H9 (cell line): ENCODE measurements at regions not wholly inside any gene's neighbourhood (a gene's known extent, or its start where the extent isn't known, plus 50 kb on each side); places are given as distances from the start of the nearest gene placed in this dataset.

ENCODE experiments used
- DNase-seq: peaks from one replicate; pipeline ENCODE4 v3.0.0-alpha.2; 2017
- H2AFZ ChIP-seq: one replicate; pipeline ENCODE4 v1.6.1; 2013; ENCODE audit warnings: mild to moderate bottlenecking, low read length, control low read depth, moderate library complexity
- H2AK5ac ChIP-seq: 2 replicates; pipeline ENCODE4 v1.6.1; 2013; ENCODE audit warnings: low read length, control low read depth, mixed read lengths; ENCODE audit not compliant: insufficient read length
- H2BK120ac ChIP-seq: one replicate; pipeline ENCODE4 v1.6.1; 2013; ENCODE audit warnings: low read depth, mild to moderate bottlenecking, low read length, control low read depth, inconsistent platforms; ENCODE audit not compliant: poor library complexity, severe bottlenecking
- H2BK12ac ChIP-seq: 2 replicates; pipeline ENCODE4 v1.6.1; 2013; ENCODE audit warnings: low read length, control low read depth, mixed read lengths, low read depth; ENCODE audit not compliant: insufficient read length
- H2BK15ac ChIP-seq: 2 replicates; pipeline ENCODE4 v1.6.1; 2013; ENCODE audit warnings: low read depth, low read length, control low read depth
- H2BK20ac ChIP-seq: one replicate; pipeline ENCODE4 v1.6.1; 2013; ENCODE audit warnings: low read depth, mild to moderate bottlenecking, low read length, control low read depth, inconsistent platforms; ENCODE audit not compliant: poor library complexity, severe bottlenecking
- H2BK5ac ChIP-seq: 2 replicates; pipeline ENCODE4 v1.6.1; 2013; ENCODE audit warnings: low read length, control low read depth, mixed read lengths; ENCODE audit not compliant: insufficient read length
- H3K14ac ChIP-seq: 2 replicates; pipeline ENCODE4 v1.6.1; 2013; ENCODE audit warnings: low read length, control low read depth; ENCODE audit not compliant: insufficient read depth
- H3K18ac ChIP-seq: 2 replicates; pipeline ENCODE4 v1.6.1; 2013; ENCODE audit warnings: low read depth, mild to moderate bottlenecking, mixed read lengths, low read length, control low read depth; ENCODE audit not compliant: insufficient read length
- H3K23ac ChIP-seq: 2 replicates; pipeline ENCODE4 v1.6.1; 2013; ENCODE audit warnings: low read length, control low read depth, mixed read lengths, low read depth; ENCODE audit not compliant: insufficient read length
- H3K23me2 ChIP-seq: 2 replicates; pipeline ENCODE4 v1.6.1; 2013; ENCODE audit warnings: low read depth, mild to moderate bottlenecking, mixed read lengths, low read length, control low read depth; ENCODE audit not compliant: insufficient read length, poor library complexity, severe bottlenecking
- H3K27ac ChIP-seq: 2 replicates; pipeline ENCODE4 v1.5.1; 2013; ENCODE audit warnings: low read length, control low read depth, mixed read lengths, low read depth; ENCODE audit not compliant: insufficient read length
- H3K27me3 ChIP-seq: 2 replicates; pipeline ENCODE4 v1.6.1; 2013; ENCODE audit warnings: low read length, control low read depth, inconsistent platforms; ENCODE audit not compliant: insufficient read depth
- H3K4ac ChIP-seq: 2 replicates; pipeline ENCODE4 v1.6.1; 2013; ENCODE audit warnings: low read depth, mild to moderate bottlenecking, control low read depth, inconsistent platforms, low read length, moderate library complexity
- H3K4me1 ChIP-seq: 2 replicates; pipeline ENCODE4 v1.6.1; 2013; ENCODE audit warnings: low read length, control low read depth, inconsistent platforms; ENCODE audit not compliant: insufficient read depth
- H3K4me2 ChIP-seq: 2 replicates; pipeline ENCODE4 v1.6.1; 2013; ENCODE audit warnings: low read length, control low read depth, mixed read lengths; ENCODE audit not compliant: insufficient read length, insufficient read depth
- H3K56ac ChIP-seq: 2 replicates; pipeline ENCODE4 v1.6.1; 2013; ENCODE audit warnings: low read depth, mild to moderate bottlenecking, mixed read lengths, low read length, control low read depth; ENCODE audit not compliant: insufficient read length
- H3K79me1 ChIP-seq: 2 replicates; pipeline ENCODE4 v1.6.1; 2013; ENCODE audit warnings: low read depth, mild to moderate bottlenecking, moderate library complexity, low read length, control low read depth, inconsistent platforms; ENCODE audit not compliant: insufficient read depth, poor library complexity, severe bottlenecking
- H3K79me2 ChIP-seq: 2 replicates; pipeline ENCODE4 v1.6.1; 2013; ENCODE audit warnings: low read length, control low read depth, inconsistent platforms; ENCODE audit not compliant: insufficient read depth
- H3K9ac ChIP-seq: 2 replicates; pipeline ENCODE4 v1.6.1; 2013; ENCODE audit warnings: low read length, control low read depth, mixed read lengths; ENCODE audit not compliant: insufficient read length; ENCODE audit errors: extremely low read depth
- H3K9me3 ChIP-seq: one replicate; pipeline ENCODE4 v1.6.1; 2013; ENCODE audit warnings: low read depth, low read length, inconsistent platforms; ENCODE audit not compliant: control insufficient read depth
- H3T11ph ChIP-seq: one replicate; pipeline ENCODE4 v1.6.1; 2013; ENCODE audit warnings: mild to moderate bottlenecking, low read length, control low read depth, inconsistent platforms
- H4K20me1 ChIP-seq: one replicate; pipeline ENCODE4 v1.6.1; 2013; ENCODE audit not compliant: control insufficient read depth, insufficient read length, insufficient read depth
- H4K5ac ChIP-seq: 2 replicates; pipeline ENCODE4 v1.6.1; 2013; ENCODE audit warnings: low read depth, mild to moderate bottlenecking, mixed read lengths, low read length, control low read depth; ENCODE audit not compliant: insufficient read length
- H4K8ac ChIP-seq: replicated peaks from 2 replicates; pipeline ENCODE4 v1.6.1; 2013; ENCODE audit warnings: low read length, control low read depth, mixed read lengths, low read depth; ENCODE audit not compliant: insufficient read length
- H4K91ac ChIP-seq: 2 replicates; pipeline ENCODE4 v1.6.1; 2013; ENCODE audit warnings: low read depth, mild to moderate bottlenecking, moderate library complexity, mixed read lengths, low read length, control low read depth; ENCODE audit not compliant: insufficient read length
- H3K27ac Mint-ChIP-seq, 3 experiments: 2 replicates in 2 of 3; 3 replicates in 1 of 3; pipeline ENCODE4 v1.8.0; 2020 to 2021; ENCODE audit warnings: mixed read lengths in 3 of 3, mild to moderate bottlenecking in 1 of 3, moderate library complexity in 1 of 3
- H3K27me3 Mint-ChIP-seq: 2 replicates; pipeline ENCODE4 v1.8.0; 2021; ENCODE audit warnings: low read depth, mild to moderate bottlenecking, moderate library complexity, mixed read lengths
- H3K36me3 Mint-ChIP-seq, 3 experiments: 2 replicates in 2 of 3; 3 replicates in 1 of 3; pipeline ENCODE4 v1.8.0; 2020 to 2021; ENCODE audit warnings: low read depth in 3 of 3, mixed read lengths in 3 of 3; ENCODE audit not compliant: insufficient read depth in 1 of 3
- H3K4me1 Mint-ChIP-seq, 2 experiments: 2 replicates each; pipeline ENCODE4 v1.8.0; 2020; ENCODE audit warnings: mixed read lengths in 2 of 2
- H3K4me3 Mint-ChIP-seq, 2 experiments: 2 replicates in 1 of 2; 3 replicates in 1 of 2; pipeline ENCODE4 v1.8.0; 2020 to 2021; ENCODE audit warnings: mild to moderate bottlenecking in 2 of 2, mixed read lengths in 2 of 2, moderate library complexity in 1 of 2
- H3K9me3 Mint-ChIP-seq, 2 experiments: 2 replicates in 1 of 2; 3 replicates in 1 of 2; pipeline ENCODE4 v1.8.0; 2020; ENCODE audit warnings: mild to moderate bottlenecking in 2 of 2, mixed read lengths in 2 of 2, moderate library complexity in 1 of 2
- WGBS: extraction: QIAGEN DNeasy Blood & Tissue Kit; methylation state at CpG from one replicate; pipeline ENCODE4 v1.1.7; 2013; ENCODE audit warnings: missing lambda C conversion rate, low lambda C conversion rate, mixed read lengths; ENCODE audit not compliant: insufficient read length; ENCODE audit errors: extremely low coverage; 5-methylcytosine and 5-hydroxymethylcytosine counted together
- TF ChIP-seq, protein P1 (sequence below): fragments of 200-600 bp; sonication (generic); conservative IDR thresholded peaks from 3 replicates; pipeline ENCODE4 v1.8.0; 2021; ENCODE audit warnings: antibody characterized with exemption, mild to moderate bottlenecking

DNA sequence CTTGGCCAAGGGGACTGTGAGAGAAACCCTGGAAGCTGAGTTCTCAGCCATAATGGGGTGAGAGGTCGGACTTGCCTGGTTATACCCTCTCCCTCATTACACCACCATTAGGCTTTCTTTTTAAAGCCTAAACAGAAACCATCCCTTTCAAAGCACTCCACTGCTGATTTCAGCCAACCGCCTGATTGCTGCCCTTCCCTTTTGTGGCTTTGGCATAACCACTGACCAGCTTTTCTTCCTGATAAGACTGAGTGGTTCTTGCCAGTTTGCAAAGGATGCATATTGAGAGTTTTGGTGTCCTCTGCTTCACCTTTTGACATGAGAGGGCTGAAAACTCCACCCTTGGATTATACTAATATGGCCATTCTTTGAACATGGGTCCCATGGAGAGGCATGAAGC is 308.2 kb upstream of the GOT2 start:
- no CpG with 5 or more reads among the region's 2 CpGs for WGBS
- H3K36me3 Mint-ChIP-seq = no peaks in the 10 kb centered on the region
- no peak overlapping the region for H3K18ac ChIP-seq

More for the DNA sequence above, 308.2 kb upstream of the GOT2 start:
- DNase-seq = no peak
- Mint-ChIP-seq H3K27me3 (no peaks in the 10 kb centered on the region; the same call in 1 of the 2 replicates), H3K4me3 (no peak overlapping the region), H3K27ac (no peak overlapping the region), H3K9me3 (no peaks in the 10 kb centered on the region), H3K4me1 (peaks cover 5 to 7% of the 10 kb centered on the region in 2 experiments; a peak in 3 of 4 replicates)
- Histone ChIP-seq H3K9me3 (no peaks in the 10 kb centered on the region), H3K14ac (no peak overlapping the region), H4K5ac (no peak overlapping the region), H3K4me2 (no peak overlapping the region), H2BK12ac (no peak overlapping the region), H3K56ac (no peak overlapping the region), H3T11ph (no peak overlapping the region), H3K23me2 (no peaks in the 10 kb centered on the region), H3K9ac (no peak overlapping the region), H4K8ac (no peak overlapping the region), H2BK120ac (no peak overlapping the region), H2BK20ac (no peak overlapping the region), H2AFZ (no peak overlapping the region), H3K4me1 (no peaks in the 10 kb centered on the region), H2BK5ac (no peak overlapping the region), H3K23ac (no peak overlapping the region), H3K79me1 (no peaks in the 10 kb centered on the region), H4K20me1 (no peaks in the 10 kb centered on the region), H3K79me2 (no peaks in the 10 kb centered on the region), H2BK15ac (no peak overlapping the region), H3K27me3 (no peaks in the 10 kb centered on the region), H3K4ac (no peak overlapping the region), H4K91ac (no peak overlapping the region), H2AK5ac (no peak overlapping the region), H3K27ac (no peak overlapping the region)
- TF ChIP-seq, protein P1, sequence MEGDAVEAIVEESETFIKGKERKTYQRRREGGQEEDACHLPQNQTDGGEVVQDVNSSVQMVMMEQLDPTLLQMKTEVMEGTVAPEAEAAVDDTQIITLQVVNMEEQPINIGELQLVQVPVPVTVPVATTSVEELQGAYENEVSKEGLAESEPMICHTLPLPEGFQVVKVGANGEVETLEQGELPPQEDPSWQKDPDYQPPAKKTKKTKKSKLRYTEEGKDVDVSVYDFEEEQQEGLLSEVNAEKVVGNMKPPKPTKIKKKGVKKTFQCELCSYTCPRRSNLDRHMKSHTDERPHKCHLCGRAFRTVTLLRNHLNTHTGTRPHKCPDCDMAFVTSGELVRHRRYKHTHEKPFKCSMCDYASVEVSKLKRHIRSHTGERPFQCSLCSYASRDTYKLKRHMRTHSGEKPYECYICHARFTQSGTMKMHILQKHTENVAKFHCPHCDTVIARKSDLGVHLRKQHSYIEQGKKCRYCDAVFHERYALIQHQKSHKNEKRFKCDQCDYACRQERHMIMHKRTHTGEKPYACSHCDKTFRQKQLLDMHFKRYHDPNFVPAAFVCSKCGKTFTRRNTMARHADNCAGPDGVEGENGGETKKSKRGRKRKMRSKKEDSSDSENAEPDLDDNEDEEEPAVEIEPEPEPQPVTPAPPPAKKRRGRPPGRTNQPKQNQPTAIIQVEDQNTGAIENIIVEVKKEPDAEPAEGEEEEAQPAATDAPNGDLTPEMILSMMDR = no peak
